OCI-LY1 (cell line): ENCODE measurements at regions not wholly inside any gene's neighbourhood (a gene's known extent, or its start where the extent isn't known, plus 50 kb on each side); places are given as distances from the start of the nearest gene placed in this dataset.

Source experiments
- CTCF ChIP-seq: fragments of 200-600 bp; sonication (generic), shearing (Covaris generic); IDR thresholded peaks from 2 replicates; pipeline ENCODE4 v1.5.1; 2017; ENCODE audit warnings: mild to moderate bottlenecking, antibody characterized with exemption, low read length, moderate library complexity, mixed read lengths
- EZH2 ChIP-seq: fragments of 200-600 bp; sonication (generic), shearing (Covaris generic); IDR thresholded peaks from 2 replicates; pipeline ENCODE4 v1.8.0; 2017; ENCODE audit warnings: borderline replicate concordance, mixed run types, mild to moderate bottlenecking, antibody characterized with exemption, low read length, moderate library complexity, mixed read lengths

DNA sequence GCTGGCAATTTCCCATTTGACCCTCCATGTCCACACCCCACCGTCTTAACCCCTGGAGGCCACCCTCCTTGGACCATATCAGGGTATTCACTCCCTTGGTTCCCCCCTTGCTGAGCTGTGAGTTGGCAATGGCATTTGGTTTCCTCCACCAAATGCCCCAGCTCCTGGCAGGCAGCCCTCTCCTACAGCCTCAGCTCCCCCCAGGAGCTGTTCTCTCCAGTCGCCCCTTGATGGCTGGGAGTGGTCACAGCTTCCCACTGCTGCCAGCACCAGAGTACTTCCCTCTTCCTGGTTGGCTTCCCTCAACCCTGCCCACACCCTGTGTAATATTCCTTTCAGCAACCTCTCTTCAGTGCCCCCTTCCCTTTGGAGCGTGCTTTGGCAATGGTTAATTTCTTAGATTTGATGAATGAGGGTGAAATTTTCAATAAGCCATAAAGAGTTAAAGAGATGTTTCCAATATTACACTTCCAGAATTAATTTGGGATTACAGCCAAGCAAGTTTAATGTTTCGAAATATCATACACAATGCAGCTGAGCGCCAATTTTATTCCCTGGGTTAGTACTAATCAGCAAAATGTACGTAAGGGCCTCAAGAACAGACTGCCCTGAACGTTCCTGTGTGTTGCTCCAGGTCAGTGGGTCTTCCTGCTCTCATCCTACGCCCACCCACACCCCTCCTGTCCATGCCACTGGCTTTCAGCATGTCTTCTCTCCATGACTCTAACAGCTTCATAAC is 207.1 kb upstream of the NFE2L3 start:
- no peak for TF ChIP-seq CTCF
- no peak for TF ChIP-seq EZH2
